ENCODE measurements at regions not wholly inside any gene's neighbourhood (a gene's known extent, or its start where the extent isn't known, plus 50 kb on each side); places are given as distances from the start of the nearest gene placed in this dataset.

DNA sequence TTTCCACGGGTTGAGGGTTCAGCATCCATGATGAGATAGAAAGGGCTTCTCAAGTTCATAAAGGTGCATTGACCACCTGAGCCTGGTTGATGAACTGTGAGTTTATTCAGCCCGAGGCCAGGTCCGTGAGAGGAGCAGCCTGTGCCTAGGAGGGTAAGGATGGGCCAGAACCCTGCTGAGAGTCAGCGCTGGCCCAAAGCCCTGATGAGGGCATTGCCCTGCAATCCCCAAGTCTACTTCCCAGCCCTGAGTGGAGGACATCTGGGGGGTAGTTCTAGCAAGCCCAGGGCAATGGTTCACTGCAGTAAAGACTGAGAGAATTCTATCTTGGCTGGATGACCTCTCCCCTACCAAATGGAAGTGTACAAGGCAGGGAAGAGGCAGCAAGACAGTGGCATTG lies 123.3 kb upstream of the NXT1 start:
- Mint-ChIP-seq H3K4me1 (no peaks in the 10 kb centered on the region), H3K4me3 (no peak overlapping the region), H3K36me3 (no peaks in the 10 kb centered on the region), H3K9me3 (peaks cover under 1% of the 10 kb centered on the region), H3K27me3 (peaks cover 4% of the 10 kb centered on the region), H3K27ac (no peak overlapping the region)
- no peak for ATAC-seq (ENCODE audit: low read depth)
- no peak for DNase-seq
- POLR2A ChIA-PET, result no interaction called here

DNA sequence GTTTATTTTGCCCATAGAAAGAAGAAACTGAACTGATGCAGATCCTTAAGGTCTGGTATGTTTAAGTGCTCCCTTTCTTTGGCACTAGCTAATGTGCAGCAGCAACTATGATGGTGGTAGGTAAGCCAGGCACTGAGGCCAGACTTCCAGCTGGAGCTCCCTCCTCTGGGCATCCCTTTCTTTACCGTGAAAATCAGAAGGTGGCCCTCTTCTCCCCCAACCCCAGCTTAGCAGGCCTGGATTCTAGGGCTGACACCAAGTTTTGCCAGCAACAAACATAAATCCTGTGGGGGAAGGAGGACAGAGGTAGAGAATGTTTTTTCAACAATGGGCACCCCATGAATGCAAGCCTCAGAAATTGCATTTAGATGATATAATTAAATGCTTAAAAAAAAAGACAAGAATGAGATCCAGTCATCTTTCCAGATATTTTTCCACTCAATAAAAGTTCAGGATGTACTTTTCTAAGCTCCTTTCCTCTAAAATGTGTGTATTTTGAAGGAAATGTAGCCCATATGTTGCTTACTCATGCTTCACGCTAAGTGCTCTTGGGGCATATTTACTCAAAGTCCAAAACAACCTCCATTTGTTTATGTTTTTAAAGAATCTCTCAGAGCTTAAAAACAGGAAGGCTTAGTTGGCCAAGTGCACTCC lies 123.9 kb upstream of the NXT1 start:
- H3K4me3 Mint-ChIP-seq, result no peak overlapping the region
- ATAC-seq (ENCODE audit: low read depth) (no peak), DNase-seq (no peak)
- no peaks in the 10 kb centered on the region for H3K36me3 Mint-ChIP-seq
- H3K27ac Mint-ChIP-seq, result no peak overlapping the region
- POLR2A ChIA-PET, result no interaction called here
- H3K27me3 Mint-ChIP-seq, result peaks cover 4% of the 10 kb centered on the region
- H3K9me3 Mint-ChIP-seq, result peaks cover 4% of the 10 kb centered on the region
- H3K4me1 Mint-ChIP-seq, result no peaks in the 10 kb centered on the region

DNA sequence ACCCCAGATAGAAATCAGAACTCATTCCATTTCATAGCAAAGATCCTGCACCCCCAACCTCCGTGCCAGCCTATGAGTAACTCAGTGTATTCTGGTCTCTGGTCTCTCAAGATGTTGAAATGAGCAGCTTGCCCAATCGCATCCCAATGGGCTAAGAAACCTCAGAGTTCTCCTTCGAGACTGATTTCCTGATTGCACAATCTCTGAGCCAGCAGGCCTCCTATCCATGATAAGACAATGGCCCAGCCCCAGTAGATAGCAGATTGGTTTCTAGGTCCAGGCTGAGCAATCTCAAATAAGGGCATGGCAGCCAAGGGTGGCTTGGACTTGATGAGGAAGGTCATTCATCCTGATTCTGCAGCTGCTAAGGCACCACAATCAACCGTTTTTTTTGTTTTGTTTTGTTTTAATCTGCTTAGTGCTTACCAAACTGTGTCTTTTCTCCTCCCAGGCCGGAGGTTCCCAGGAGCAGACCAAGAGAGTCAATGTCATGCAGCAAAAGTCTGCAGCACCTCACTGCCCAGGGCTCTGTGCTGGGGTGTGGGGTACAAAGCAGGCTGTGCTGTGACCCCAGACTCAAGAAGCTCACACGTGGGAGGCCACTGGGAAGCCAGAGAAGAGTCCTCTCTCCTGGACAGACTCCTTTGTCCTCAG lies 125.1 kb upstream of the NXT1 start:
- Mint-ChIP-seq H3K27ac (no peak overlapping the region), H3K36me3 (peaks cover 2% of the 10 kb centered on the region), H3K4me3 (no peak overlapping the region), H3K9me3 (peaks cover 9% of the 10 kb centered on the region), H3K27me3 (peaks cover 9% of the 10 kb centered on the region), H3K4me1 (no peaks in the 10 kb centered on the region)
- ATAC-seq (ENCODE audit: low read depth), result no peak
- no peak for DNase-seq
- POLR2A ChIA-PET, result no interaction called here

DNA sequence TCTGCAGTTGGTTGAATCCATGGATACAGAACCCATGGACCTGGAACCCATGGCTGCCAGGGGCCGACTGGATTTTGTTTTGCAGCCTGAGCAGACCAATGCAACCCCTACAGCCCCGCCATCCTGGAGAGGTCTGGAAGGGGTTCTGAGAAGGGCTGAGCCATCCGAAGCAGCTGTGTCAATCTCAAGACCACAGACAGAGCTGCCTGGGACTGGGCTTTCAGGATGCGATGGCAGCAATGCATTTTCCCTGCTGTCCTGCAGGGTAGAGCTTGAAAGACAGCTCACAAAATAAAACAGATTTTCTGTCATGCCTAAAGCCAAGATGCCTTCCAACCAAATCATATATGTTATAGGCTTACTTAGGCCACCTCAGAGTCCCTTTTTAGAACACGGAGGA lies 125.8 kb upstream of the NXT1 start:
- Mint-ChIP-seq H3K9me3 (peaks cover 9% of the 10 kb centered on the region), H3K4me1 (no peaks in the 10 kb centered on the region), H3K4me3 (no peak overlapping the region), H3K36me3 (peaks cover 2% of the 10 kb centered on the region), H3K27me3 (peaks cover 9% of the 10 kb centered on the region), H3K27ac (no peak overlapping the region)
- POLR2A ChIA-PET, result no interaction called here
- ATAC-seq (ENCODE audit: low read depth), result no peak
- DNase-seq, result no peak

DNA sequence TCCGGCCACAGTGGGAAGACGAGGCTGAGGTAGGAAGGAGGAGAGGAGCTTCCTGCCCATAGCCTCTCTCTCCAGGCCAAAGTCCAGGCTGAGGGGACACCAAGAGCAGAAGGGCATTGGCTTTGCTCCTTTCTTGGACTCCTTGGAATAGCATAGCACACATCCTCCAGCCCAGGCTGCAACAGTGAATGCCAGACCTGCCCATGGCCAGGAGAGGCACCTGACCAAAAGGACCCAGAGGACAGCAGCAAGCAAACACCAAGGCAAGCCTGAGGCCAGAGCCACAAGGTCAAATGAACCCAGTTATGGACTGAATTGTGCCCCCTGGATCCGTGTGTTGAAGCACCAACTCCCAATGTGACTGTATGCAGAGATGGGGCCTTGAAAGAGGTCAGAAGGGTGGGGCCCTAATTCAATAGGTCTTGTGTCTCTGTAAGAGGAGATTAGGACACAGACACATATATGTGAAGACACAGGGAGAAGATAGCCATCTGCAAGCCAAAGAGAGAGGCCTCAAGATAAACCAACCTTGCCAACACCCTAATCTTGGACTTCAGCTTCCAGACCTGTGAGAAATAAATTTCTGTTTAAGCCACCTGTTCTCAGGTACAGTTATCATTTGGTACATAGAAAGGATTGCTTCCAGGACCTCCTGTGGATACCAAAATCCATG lies 126.5 kb upstream of the NXT1 start:
- H3K4me3 Mint-ChIP-seq, result no peak overlapping the region
- no peak overlapping the region for H3K27ac Mint-ChIP-seq
- H3K4me1 Mint-ChIP-seq, result no peaks in the 10 kb centered on the region
- peaks cover 2% of the 10 kb centered on the region for H3K36me3 Mint-ChIP-seq
- no peak for DNase-seq
- POLR2A ChIA-PET, result no interaction called here
- peaks cover 11% of the 10 kb centered on the region for H3K27me3 Mint-ChIP-seq
- peaks cover 9% of the 10 kb centered on the region for H3K9me3 Mint-ChIP-seq
- no peak for ATAC-seq (ENCODE audit: low read depth)

DNA sequence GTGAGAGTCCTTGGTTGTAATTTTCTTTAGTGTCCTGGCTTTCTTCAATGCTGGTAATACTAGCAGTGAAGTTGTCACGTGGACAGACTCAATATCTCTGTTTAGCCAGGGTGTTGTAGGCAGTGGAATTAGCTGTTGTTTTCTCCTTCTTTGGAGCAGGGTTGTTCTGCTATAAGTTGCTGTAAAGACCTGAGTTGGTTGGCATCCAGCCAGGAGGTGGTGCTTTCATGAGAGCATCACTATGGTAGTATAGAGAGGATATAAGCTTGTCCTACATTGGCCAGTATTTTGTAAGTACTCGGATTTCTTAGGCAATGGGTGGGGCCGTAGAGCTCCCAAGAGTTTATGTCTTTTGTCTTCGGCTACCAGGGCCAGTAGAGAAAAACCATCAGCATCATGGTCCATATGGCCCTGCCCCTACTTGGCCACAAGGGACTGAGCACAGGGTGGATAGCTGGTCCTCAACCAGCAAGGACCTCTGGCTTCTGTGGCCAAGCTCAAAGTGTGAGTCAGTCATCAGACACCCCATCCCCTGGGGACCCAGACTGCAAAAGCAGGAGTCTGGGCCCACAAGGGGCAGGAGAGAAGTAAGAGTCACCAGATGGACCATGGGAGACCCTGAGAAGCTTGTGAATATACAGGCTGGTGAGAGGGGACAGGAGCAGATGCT lies 127.9 kb upstream of the NXT1 start:
- H3K36me3 Mint-ChIP-seq, result peaks cover 2% of the 10 kb centered on the region
- DNase-seq, result no peak
- peaks cover 14% of the 10 kb centered on the region for H3K27me3 Mint-ChIP-seq
- peaks cover 9% of the 10 kb centered on the region for H3K9me3 Mint-ChIP-seq
- H3K27ac Mint-ChIP-seq, result no peak overlapping the region
- no peaks in the 10 kb centered on the region for H3K4me1 Mint-ChIP-seq
- no peak overlapping the region for H3K4me3 Mint-ChIP-seq
- POLR2A ChIA-PET, result no interaction called here
- ATAC-seq (ENCODE audit: low read depth), result no peak

DNA sequence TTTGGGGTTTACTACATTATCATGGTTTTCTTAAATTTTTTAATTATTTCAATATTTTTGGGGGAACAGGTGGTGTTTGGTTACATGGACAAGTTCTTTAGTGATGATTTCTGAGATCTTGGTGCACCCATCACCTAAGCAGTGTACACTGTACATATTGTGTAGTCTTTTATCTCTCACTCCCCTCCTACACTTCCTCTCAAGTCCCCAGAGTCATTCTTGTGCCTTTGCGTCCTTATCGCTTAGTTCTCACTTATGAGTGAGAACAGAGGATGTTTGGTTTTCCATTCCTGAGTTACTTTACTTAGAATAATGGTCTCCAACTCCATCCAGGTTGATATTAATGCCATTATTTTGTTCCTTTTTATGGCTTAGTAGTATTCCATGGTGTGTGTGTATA lies 130.9 kb upstream of the CD93 start:
- Mint-ChIP-seq H3K4me1 (no peaks in the 10 kb centered on the region), H3K9me3 (peaks cover 6% of the 10 kb centered on the region), H3K4me3 (no peak overlapping the region), H3K27me3 (peaks cover 15% of the 10 kb centered on the region), H3K27ac (no peak overlapping the region), H3K36me3 (peaks cover 2% of the 10 kb centered on the region)
- POLR2A ChIA-PET, result no interaction called here
- ATAC-seq (ENCODE audit: low read depth) (no peak), DNase-seq (no peak)

DNA sequence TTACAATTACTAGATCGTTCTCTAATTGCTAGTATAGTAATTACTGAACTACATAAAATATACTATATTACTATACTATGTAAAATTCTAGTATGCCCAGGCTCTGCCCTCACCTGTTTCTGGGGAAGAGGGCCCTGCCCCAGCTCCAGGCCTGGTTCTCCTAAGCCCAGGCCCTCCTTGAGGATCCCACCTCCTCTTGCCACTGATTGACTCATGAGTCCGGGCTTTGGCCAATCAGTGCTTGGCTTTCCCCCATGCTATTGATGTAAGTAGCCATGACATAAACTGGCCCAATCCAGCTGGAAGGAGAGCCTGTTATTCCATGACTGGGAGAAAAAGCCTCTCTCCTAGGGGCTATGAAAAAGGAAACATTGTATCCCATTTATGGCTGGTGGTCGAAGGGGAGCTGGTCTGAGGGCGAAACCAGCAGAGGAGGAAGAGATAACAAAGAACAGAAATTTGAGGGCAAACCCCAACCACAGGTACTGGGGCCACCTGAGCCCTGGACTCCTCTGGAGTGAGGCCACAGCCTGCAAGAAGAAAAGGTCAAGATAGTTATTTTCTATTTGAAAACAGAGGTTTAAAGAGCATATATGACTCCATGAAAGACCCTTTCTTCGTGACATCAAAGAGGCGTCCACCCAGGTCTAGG lies 129.3 kb upstream of the CD93 start:
- no peaks in the 10 kb centered on the region for H3K9me3 Mint-ChIP-seq
- no peak overlapping the region for H3K27ac Mint-ChIP-seq
- peaks cover 9% of the 10 kb centered on the region for H3K27me3 Mint-ChIP-seq
- ATAC-seq (ENCODE audit: low read depth), result no peak
- H3K4me1 Mint-ChIP-seq, result no peaks in the 10 kb centered on the region
- POLR2A ChIA-PET, result no interaction called here
- H3K4me3 Mint-ChIP-seq, result no peak overlapping the region
- no peaks in the 10 kb centered on the region for H3K36me3 Mint-ChIP-seq
- DNase-seq, result no peak

DNA sequence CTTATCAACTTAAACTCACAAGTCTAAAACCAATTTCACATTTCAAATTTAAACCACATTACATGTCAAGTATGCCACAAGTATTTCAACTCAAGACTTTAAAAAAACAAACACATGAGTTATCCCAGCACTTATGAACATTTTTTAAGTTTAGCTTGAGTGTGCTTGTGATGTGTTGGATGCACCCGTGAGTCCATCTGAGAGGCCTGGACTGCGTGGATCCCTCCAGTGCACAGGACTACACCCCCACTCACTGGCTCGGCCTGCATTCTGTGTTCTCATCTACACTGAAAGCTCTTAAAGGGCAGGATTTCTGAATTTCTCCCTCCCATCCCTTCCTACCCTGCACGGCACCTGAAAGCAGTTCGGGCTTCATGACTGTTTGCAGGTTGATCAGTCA lies 128.8 kb upstream of the CD93 start:
- no peaks in the 10 kb centered on the region for H3K36me3 Mint-ChIP-seq
- H3K4me3 Mint-ChIP-seq, result no peak overlapping the region
- no peak for ATAC-seq (ENCODE audit: low read depth)
- H3K4me1 Mint-ChIP-seq, result no peaks in the 10 kb centered on the region
- peaks cover 8% of the 10 kb centered on the region for H3K27me3 Mint-ChIP-seq
- DNase-seq, result no peak
- H3K9me3 Mint-ChIP-seq, result no peaks in the 10 kb centered on the region
- no peak overlapping the region for H3K27ac Mint-ChIP-seq
- POLR2A ChIA-PET, result no interaction called here

DNA sequence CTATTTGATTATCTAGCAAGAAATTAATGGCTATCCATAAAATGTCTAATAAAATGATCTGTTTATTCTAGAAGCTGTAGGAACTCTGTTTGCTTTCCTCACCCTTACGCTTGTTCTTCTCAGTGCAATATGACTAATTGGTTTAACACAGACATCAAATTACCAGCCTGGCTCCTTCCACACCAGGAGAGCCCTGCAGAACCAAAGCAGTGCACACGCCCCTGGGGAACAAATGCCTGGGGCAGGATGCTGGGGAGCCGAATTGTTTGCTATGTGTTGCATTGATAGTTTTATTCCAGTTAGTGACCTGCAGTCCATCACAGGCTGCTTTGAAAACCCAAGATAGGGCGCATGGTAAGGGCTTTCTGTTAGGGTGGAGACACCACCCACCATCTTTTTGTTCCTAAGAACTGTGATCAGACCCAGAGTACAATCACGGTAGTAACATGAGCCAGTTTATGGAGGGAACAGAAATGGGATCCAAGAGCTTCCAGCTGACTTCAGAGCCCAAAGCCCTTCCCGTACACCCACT lies 126.4 kb upstream of the CD93 start:
- Mint-ChIP-seq H3K27ac (no peak overlapping the region), H3K4me3 (no peak overlapping the region), H3K36me3 (no peaks in the 10 kb centered on the region), H3K9me3 (no peaks in the 10 kb centered on the region), H3K27me3 (peaks cover 2% of the 10 kb centered on the region), H3K4me1 (no peaks in the 10 kb centered on the region)
- ATAC-seq (ENCODE audit: low read depth) (no peak), DNase-seq (no peak)
- POLR2A ChIA-PET, result no interaction called here

DNA sequence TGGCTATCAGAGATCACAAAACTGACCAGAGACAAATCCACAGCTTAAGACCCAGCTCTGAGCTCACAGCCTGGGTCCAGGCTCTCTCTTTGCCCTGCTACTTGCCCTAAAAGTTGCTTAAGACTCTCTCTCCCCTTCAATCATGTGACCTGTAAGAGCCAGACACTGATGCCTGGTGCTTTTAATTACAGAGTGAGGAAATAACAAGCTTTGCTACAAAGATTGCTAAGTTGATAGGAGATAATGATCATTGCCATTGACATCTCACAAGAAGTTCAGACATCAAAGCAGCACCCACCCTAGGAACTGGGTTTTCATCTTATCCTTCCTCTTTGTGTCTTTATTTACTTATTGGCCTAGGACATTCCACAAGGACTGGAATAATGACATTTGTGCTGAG lies 125.9 kb upstream of the CD93 start:
- POLR2A ChIA-PET, result no interaction called here
- Mint-ChIP-seq H3K27me3 (peaks cover 2% of the 10 kb centered on the region), H3K9me3 (no peaks in the 10 kb centered on the region), H3K4me3 (no peak overlapping the region), H3K27ac (no peak overlapping the region), H3K36me3 (no peaks in the 10 kb centered on the region), H3K4me1 (no peaks in the 10 kb centered on the region)
- ATAC-seq (ENCODE audit: low read depth) (no peak), DNase-seq (no peak)

DNA sequence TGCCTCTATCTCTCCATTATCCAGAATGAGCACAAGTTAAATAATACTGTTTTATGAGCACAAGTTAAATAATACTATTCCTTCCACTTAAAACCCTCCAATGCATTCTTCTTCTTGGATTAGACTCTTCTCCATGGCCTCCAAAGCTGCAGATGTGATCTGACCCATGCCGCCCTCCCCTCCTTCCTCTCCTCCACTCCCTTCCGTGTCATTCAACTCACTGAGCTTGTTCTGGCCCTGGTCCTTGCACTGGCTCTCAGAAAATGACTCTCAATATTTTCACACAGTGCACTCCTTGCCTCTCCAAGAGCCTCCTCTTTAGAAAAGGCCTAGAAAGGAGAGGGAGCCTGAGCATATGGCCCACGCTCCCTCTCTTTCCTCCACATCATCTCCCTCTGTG lies 125.0 kb upstream of the CD93 start:
- H3K27me3 Mint-ChIP-seq, result peaks cover 2% of the 10 kb centered on the region
- H3K27ac Mint-ChIP-seq, result no peak overlapping the region
- no peak for ATAC-seq (ENCODE audit: low read depth)
- no peak for DNase-seq
- no peaks in the 10 kb centered on the region for H3K9me3 Mint-ChIP-seq
- H3K4me1 Mint-ChIP-seq, result no peaks in the 10 kb centered on the region
- POLR2A ChIA-PET, result no interaction called here
- no peak overlapping the region for H3K4me3 Mint-ChIP-seq
- no peaks in the 10 kb centered on the region for H3K36me3 Mint-ChIP-seq

DNA sequence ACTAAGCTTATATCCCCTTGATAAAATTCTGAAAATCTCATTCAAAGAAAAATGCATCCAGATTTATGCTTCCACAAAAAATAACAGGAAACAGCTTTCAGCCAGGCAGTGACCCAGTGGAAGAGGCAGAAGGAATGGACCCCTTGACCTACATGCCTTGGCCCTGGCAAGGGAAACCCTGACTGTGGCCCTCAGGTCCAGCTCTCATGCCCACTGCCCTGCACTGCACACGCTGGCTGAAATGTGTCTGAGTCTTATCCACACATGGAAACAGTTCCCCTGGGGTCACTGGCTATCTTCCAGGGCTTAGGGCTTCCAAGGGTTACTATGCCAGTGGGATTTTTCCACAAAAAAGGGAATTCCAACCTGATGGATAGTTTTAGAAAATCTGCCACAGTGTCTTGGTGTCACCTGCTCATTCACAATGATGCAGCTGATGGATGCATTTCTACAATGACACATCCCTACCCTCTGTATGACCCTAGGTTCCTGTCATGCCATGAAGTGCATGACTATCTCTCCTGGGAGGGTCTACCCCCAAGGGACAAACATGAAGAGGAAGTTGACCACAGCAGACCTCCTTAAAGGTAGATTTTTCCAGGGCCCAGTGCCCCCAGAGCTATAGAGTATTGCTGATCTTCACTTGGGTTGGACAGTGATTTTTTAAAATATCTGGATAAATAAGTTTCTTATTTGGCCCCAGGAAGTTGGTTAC lies 121.9 kb upstream of the CD93 start:
- Mint-ChIP-seq H3K9me3 (no peaks in the 10 kb centered on the region), H3K4me1 (no peaks in the 10 kb centered on the region), H3K27ac (no peak overlapping the region), H3K36me3 (no peaks in the 10 kb centered on the region), H3K4me3 (no peak overlapping the region), H3K27me3 (no peaks in the 10 kb centered on the region)
- POLR2A ChIA-PET, result no interaction called here
- no peak for ATAC-seq (ENCODE audit: low read depth)
- DNase-seq, result no peak
